GM12878 (cell line): ENCODE measurements at regions not wholly inside any gene's neighbourhood (a gene's known extent, or its start where the extent isn't known, plus 50 kb on each side); places are given as distances from the start of the nearest gene placed in this dataset.

Source experiments
- ATAC-seq: fragments of 200-7000 bp; cut with Tn5 transposase; 3 replicates; pipeline ENCODE4 v1.9.1; 2020; ENCODE audit warnings: mild to moderate bottlenecking, moderate library complexity
- BruUV-seq: library from RNA; stranded (reverse); fragments of 400-500 nt; replicated peaks from 2 replicates; lab custom pipeline; 2021; lab: Mats Ljungman, UMichigan
- CTCF ChIA-PET: fragments of 300-600 bp; sonication (Branson Sonifier 250); formaldehyde crosslinking; extraction: SDS; loops from one replicate; lab custom pipeline; 2021; ENCODE audit warnings: inconsistent platforms; lab: Yijun Ruan, JAX
- POLR2A ChIA-PET: fragments of 350-600 bp; formaldehyde crosslinking; extraction: SDS; loops from one replicate; lab custom pipeline; 2021; ENCODE audit warnings: inconsistent platforms; lab: Charles Lee
- RAD21 ChIA-PET: fragments of 300-600 bp; sonication (Branson Sonifier 250); formaldehyde crosslinking; loops from one replicate; lab custom pipeline; 2023; ENCODE audit warnings: antibody characterized with exemption; ENCODE audit not compliant: unreplicated experiment; lab: Charles Lee
- SMC1A ChIA-PET: fragments of 300-600 bp; sonication (Branson Sonifier 250); formaldehyde crosslinking; loops from one replicate; lab custom pipeline; 2023; ENCODE audit not compliant: unreplicated experiment, uncharacterized antibody; lab: Charles Lee
- DNase-seq: peaks from one replicate; pipeline ENCODE4 v3.0.0-alpha.2; 2011; ENCODE audit warnings: low read depth, low spot score
- FAIRE-seq: peaks from 3 replicates; lab custom pipeline; 2011; peaks lifted over from hg19 to GRCh38; lab: Jason Lieb, UNC
- H2AFZ ChIP-seq: 2 replicates; pipeline ENCODE4 v1.6.0; 2011; ENCODE audit warnings: low read depth, low read length, control low read depth; ENCODE audit not compliant: control insufficient read depth
- H3K27ac ChIP-seq: 2 replicates; pipeline ENCODE4 v1.5.1; 2011; ENCODE audit warnings: control low read depth; ENCODE audit not compliant: control insufficient read depth, insufficient read depth
- H3K27me3 ChIP-seq, 2 experiments: replicated peaks in 1 of 2; 2 replicates each; pipeline versions ENCODE4 v1.6.0 to v1.6.1; 2011; ENCODE audit warnings: low read length in 1 of 2; ENCODE audit not compliant: control insufficient read depth in 2 of 2, insufficient read depth in 2 of 2
- H3K36me3 ChIP-seq, 2 experiments: 2 replicates each; pipeline ENCODE4 v1.5.1; 2011; ENCODE audit warnings: low read length in 1 of 2; ENCODE audit not compliant: control insufficient read depth in 2 of 2, insufficient read depth in 2 of 2
- H3K4me1 ChIP-seq: 2 replicates; pipeline ENCODE4 v1.6.1; 2011; ENCODE audit warnings: mild to moderate bottlenecking, low read length, moderate library complexity, mixed read lengths; ENCODE audit not compliant: control insufficient read depth, insufficient read depth
- H3K4me2 ChIP-seq: 2 replicates; pipeline ENCODE4 v1.6.0; 2011; ENCODE audit warnings: control low read depth; ENCODE audit not compliant: control insufficient read depth, insufficient read depth
- H3K4me3 ChIP-seq: fragments of 200-600 bp; sonication (generic); 2 replicates; pipeline ENCODE4 v1.5.1; 2016
- H3K79me2 ChIP-seq: 2 replicates; pipeline ENCODE4 v1.6.0; 2011; ENCODE audit warnings: low read length; ENCODE audit not compliant: control insufficient read depth, insufficient read depth
- H3K9ac ChIP-seq: 2 replicates; pipeline ENCODE4 v1.8.0; 2011; ENCODE audit warnings: low read length, control low read depth, mixed read lengths; ENCODE audit not compliant: control insufficient read depth, insufficient read depth
- H3K9me3 ChIP-seq: replicated peaks from 3 replicates; pipeline ENCODE4 v1.5.1; 2011; ENCODE audit warnings: mild to moderate bottlenecking, low read length; ENCODE audit not compliant: control insufficient read depth, insufficient read depth
- H4K20me1 ChIP-seq: 2 replicates; pipeline ENCODE4 v1.6.0; 2011; ENCODE audit not compliant: control insufficient read depth, insufficient read depth
- BHLHE40 ChIP-seq, 2 experiments: fragments of 450-650 bp in 1 of 2; IDR thresholded peaks; 2 replicates each; pipeline ENCODE4 v1.6.1; 2011 to 2017; ENCODE audit warnings: low read depth in 2 of 2, borderline replicate concordance in 1 of 2, improper control_type of control experiment in 1 of 2, low read length in 1 of 2, mild to moderate bottlenecking in 1 of 2
- FOXM1 ChIP-seq: IDR thresholded peaks from 2 replicates; pipeline ENCODE4 v1.6.1; 2012; ENCODE audit warnings: low read depth, mild to moderate bottlenecking, inconsistent platforms, low read length, moderate library complexity
- HDAC6 ChIP-seq: fragments of 200-600 bp; sonication (generic); IDR thresholded peaks from one replicate; pipeline ENCODE4 v1.8.0; 2017; ENCODE audit warnings: antibody characterized with exemption; ENCODE audit not compliant: unreplicated experiment
- KAT2A ChIP-seq: conservative IDR thresholded peaks from 2 replicates; pipeline ENCODE4 v1.6.1; 2011; ENCODE audit warnings: low read depth, low read length; ENCODE audit not compliant: control insufficient read depth
- RELA ChIP-seq: fragments of 450-650 bp; IDR thresholded peaks from 2 replicates; pipeline ENCODE4 v1.8.0; 2014; ENCODE audit warnings: borderline replicate concordance; ENCODE audit not compliant: partially characterized antibody
- REST ChIP-seq: IDR thresholded peaks from 2 replicates; pipeline ENCODE4 v1.6.1; 2012; ENCODE audit warnings: mild to moderate bottlenecking, low read depth, low read length
- SREBF1 ChIP-seq: IDR thresholded peaks from 2 replicates; pipeline ENCODE4 v1.6.1; 2012; ENCODE audit warnings: mild to moderate bottlenecking, low read length
- ZSCAN29 ChIP-seq: fragments of 450-650 bp; IDR thresholded peaks from 2 replicates; pipeline ENCODE4 v1.6.1; 2017; ENCODE audit warnings: mild to moderate bottlenecking, moderate library complexity
- WGBS: methylation state at CpG from one replicate; pipeline ENCODE4 v1.1.6; 2016; ENCODE audit warnings: low lambda C conversion rate; ENCODE audit not compliant: insufficient replicate concordance, insufficient coverage; ENCODE audit errors: missing lambda C conversion rate; 5-methylcytosine and 5-hydroxymethylcytosine counted together
- in situ Hi-C: fragments of 300-500 bp; cut with MboI; formaldehyde crosslinking; loops from 9 replicates; pipeline ENCODE4 v1.14.3; 2018; ENCODE audit warnings: mixed read lengths
- intact Hi-C: fragments of 100-400 bp; cut with micrococcal nuclease; formaldehyde crosslinking; loops from one replicate; pipeline ENCODE4 v1.14.2; 2022; ENCODE audit not compliant: unreplicated experiment
- TF ChIP-seq, protein P1 (sequence below): IDR thresholded peaks from 2 replicates; pipeline ENCODE4 v1.6.1; 2011; ENCODE audit warnings: borderline replicate concordance, low read depth, mild to moderate bottlenecking, moderate library complexity, mixed read lengths, low read length; ENCODE audit not compliant: insufficient read depth; ENCODE audit errors: extremely low read length
- TF ChIP-seq, protein P2 (sequence below): fragments of 450-650 bp; IDR thresholded peaks from 2 replicates; pipeline ENCODE4 v1.6.1; 2016; ENCODE audit warnings: mild to moderate bottlenecking

DNA sequence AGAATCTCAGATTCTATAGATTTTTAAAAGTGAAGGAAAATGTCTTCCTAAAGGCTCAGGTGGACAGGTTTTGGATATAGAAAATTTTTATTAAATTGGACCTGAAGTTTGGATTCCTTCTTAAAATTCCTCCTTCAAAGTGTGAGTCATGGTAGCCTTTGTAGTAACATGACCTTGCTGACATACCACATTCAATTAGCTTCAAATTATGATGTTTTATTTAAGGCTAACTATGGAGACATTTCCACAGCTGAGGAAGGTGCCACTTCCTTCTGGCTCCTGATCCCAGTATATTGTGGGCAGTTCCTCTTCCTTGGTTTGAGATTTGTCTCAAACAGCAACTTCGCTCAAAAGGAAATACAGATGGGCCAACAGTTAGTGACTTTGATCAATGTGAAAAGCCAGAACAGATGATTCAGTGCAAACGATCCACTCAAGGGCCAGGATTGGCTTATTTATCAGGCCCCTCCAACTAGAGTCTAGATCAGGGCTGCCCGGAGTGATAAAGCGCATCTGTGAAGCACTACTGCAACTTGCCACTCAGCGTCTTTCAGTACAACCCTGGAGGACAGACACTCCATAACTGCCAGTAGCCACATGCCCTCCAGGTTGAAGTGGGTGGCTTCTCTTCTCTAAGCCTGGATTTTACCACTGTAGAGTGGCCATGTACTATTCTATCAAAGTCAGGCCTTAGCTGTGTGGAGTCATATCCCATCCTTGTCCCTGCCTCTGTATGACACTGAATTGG lies 573.5 kb downstream of the KIF20B start:
- H3K27ac ChIP-seq, result no peak overlapping the region
- SMC1A ChIA-PET, result no interaction called here
- CTCF ChIA-PET, result no interaction called here
- no peak overlapping the region for H3K9ac ChIP-seq
- POLR2A ChIA-PET, result no interaction called here
- no peak for TF ChIP-seq RELA
- TF ChIP-seq SREBF1, result no peak
- TF ChIP-seq KAT2A, result no peak
- TF ChIP-seq, protein P1, sequence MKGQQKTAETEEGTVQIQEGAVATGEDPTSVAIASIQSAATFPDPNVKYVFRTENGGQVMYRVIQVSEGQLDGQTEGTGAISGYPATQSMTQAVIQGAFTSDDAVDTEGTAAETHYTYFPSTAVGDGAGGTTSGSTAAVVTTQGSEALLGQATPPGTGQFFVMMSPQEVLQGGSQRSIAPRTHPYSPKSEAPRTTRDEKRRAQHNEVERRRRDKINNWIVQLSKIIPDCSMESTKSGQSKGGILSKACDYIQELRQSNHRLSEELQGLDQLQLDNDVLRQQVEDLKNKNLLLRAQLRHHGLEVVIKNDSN, result no peak
- no peak for TF ChIP-seq BHLHE40 (IDR thresholded peaks at IDR 0.05; ENCODE audit: borderline replicate concordance in 1 of 2, low read depth in 2 of 2, low read length in 1 of 2)
- TF ChIP-seq HDAC6, result no peak
- TF ChIP-seq, protein P2, sequence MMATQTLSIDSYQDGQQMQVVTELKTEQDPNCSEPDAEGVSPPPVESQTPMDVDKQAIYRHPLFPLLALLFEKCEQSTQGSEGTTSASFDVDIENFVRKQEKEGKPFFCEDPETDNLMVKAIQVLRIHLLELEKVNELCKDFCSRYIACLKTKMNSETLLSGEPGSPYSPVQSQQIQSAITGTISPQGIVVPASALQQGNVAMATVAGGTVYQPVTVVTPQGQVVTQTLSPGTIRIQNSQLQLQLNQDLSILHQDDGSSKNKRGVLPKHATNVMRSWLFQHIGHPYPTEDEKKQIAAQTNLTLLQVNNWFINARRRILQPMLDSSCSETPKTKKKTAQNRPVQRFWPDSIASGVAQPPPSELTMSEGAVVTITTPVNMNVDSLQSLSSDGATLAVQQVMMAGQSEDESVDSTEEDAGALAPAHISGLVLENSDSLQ, result no peak
- TF ChIP-seq ZSCAN29, result no peak
- TF ChIP-seq REST, result no peak
- TF ChIP-seq FOXM1, result no peak
- intact Hi-C loops (no loop called here), in situ Hi-C loops (no loop called here)
- H2AFZ ChIP-seq, result no peak overlapping the region
- H4K20me1 ChIP-seq, result no peaks in the 10 kb centered on the region
- H3K79me2 ChIP-seq, result no peaks in the 10 kb centered on the region
- no peaks in the 10 kb centered on the region for H3K4me1 ChIP-seq
- no peak for DNase-seq
- no peaks in the 10 kb centered on the region for H3K27me3 ChIP-seq
- 44% methylated on average over 5 of the region's 5 CpGs for WGBS
- RAD21 ChIA-PET, result no interaction called here
- H3K4me2 ChIP-seq, result no peak overlapping the region
- BruUV-seq, result no TSS peak
- FAIRE-seq, result no peak
- no peaks in the 10 kb centered on the region for H3K36me3 ChIP-seq
- no peak overlapping the region for H3K4me3 ChIP-seq
- no peak for ATAC-seq
- H3K9me3 ChIP-seq, result no peaks in the 10 kb centered on the region
